ENCODE measurements at regions not wholly inside any gene's neighbourhood (a gene's known extent, or its start where the extent isn't known, plus 50 kb on each side); places are given as distances from the start of the nearest gene placed in this dataset.

DNA sequence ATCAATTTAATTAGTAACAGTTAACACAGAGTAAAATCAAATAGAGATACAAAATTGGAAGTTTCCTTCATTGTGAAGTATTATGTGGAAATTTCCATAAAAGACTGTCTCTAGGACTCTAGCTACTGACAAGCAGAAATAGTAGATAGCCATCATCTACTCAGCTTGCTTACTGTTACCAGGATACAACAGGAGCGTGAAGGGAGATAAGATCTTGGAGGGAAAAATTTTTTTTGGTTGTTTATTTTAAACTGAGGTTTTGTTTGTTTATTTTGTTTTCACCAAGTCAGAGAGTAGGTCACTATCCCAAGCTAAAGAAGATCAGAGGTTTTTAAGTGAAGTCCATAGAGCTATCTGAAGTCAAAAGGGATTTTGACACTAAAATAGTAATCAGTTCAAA lies 861.3 kb upstream of the MGAT4C start:
- Mint-ChIP-seq H3K27ac (no peak overlapping the region), H3K27me3 (no peaks in the 10 kb centered on the region), H3K4me3 (no peak overlapping the region), H3K9me3 (peaks cover 4 to 14% (median 6%) of the 10 kb centered on the region in 7 donors), H3K36me3 (no peaks in the 10 kb centered on the region), H3K4me1 (no peaks in the 10 kb centered on the region)
- ATAC-seq (ENCODE audit: low read depth in 2 of 2) (no peak), DNase-seq (no peak)
- Histone ChIP-seq H3K27me3 (ENCODE audit: control insufficient read depth, insufficient read depth, low read length) (no peaks in the 10 kb centered on the region), H3K36me3 (ENCODE audit: control insufficient read depth, insufficient read depth, low read length) (no peaks in the 10 kb centered on the region), H3K4me3 (ENCODE audit: low read depth, low read length) (no peak overlapping the region), H3K9me3 (ENCODE audit: control insufficient read depth in 2 of 2, low read length in 2 of 2) (no peaks in the 10 kb centered on the region), H3K27ac (ENCODE audit: insufficient read depth, low read length, poor library complexity, severe bottlenecking) (no peak overlapping the region), H3K4me1 (ENCODE audit: control insufficient read depth, insufficient read depth, low read length, poor library complexity, severe bottlenecking) (no peaks in the 10 kb centered on the region)

DNA sequence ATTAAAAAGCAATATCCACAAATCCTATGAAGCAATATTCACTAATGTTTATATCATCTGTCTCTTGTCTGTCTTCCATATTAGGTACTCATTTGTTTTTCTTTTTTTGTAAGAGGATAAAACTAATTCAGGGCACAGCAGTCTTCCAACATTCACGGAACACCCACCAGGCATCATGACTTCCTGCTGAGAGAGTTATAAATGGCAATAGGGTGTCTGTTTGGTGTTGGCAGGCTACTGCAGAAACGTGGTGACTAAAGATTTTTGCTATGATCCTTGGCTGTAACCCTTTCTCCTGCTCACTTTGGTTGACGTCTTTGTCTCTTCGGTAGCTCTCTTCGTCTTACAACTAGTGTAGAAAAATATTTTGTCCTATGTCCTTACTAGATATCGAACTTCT lies 860.6 kb upstream of the MGAT4C start:
- Mint-ChIP-seq H3K4me3 (no peak overlapping the region), H3K36me3 (no peaks in the 10 kb centered on the region), H3K27me3 (no peaks in the 10 kb centered on the region), H3K9me3 (peaks cover 2 to 7% (median 4%) of the 10 kb centered on the region in 7 donors), H3K4me1 (no peaks in the 10 kb centered on the region), H3K27ac (no peak overlapping the region)
- H3K4me1 ChIP-seq (ENCODE audit: control insufficient read depth, insufficient read depth, low read length, poor library complexity, severe bottlenecking) = no peaks in the 10 kb centered on the region
- H3K4me3 ChIP-seq (ENCODE audit: low read depth, low read length) = no peak overlapping the region
- DNase-seq (no peak), ATAC-seq (ENCODE audit: low read depth in 2 of 2) (no peak)
- H3K27ac ChIP-seq (ENCODE audit: insufficient read depth, low read length, poor library complexity, severe bottlenecking) = no peak overlapping the region
- no peaks in the 10 kb centered on the region for H3K27me3 ChIP-seq (ENCODE audit: control insufficient read depth, insufficient read depth, low read length)
- no peaks in the 10 kb centered on the region for H3K36me3 ChIP-seq (ENCODE audit: control insufficient read depth, insufficient read depth, low read length)
- no peaks in the 10 kb centered on the region for H3K9me3 ChIP-seq (ENCODE audit: control insufficient read depth in 2 of 2, low read length in 2 of 2)

DNA sequence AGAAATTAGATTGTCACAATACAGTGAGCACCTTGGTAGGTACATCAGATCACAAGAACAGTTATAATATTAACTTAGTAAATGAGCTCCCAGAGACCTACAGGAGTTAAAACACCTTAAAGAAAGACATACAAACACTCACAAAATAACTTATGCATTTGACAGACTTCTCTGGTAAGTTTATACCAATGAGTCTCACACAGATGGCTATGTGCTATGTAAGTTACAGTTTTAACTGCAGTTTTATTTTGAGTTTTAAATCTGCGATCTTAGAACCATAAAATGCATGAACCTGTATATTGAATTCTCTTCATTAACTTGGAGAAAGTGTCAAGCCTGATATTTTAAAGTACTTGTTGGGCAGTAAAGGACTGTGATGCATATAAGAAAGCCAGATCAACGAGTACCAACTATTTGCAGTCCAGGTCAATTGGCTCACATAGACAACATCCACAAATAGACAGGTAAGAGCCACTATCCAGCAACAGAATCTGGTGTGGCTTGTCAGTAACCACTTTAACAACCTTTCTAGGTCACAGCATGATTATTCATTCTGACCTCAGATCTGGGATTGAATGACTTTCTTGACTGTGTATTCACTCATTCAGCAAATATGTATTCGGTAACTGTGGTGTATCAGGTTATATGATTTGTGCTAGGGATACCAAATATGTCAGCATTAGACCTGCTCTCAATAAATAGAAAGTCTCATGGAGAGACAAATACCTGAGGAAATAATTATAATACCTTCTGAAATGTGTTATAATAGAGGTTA lies 856.6 kb upstream of the MGAT4C start:
- Mint-ChIP-seq H3K4me3 (no peak overlapping the region), H3K27ac (no peak overlapping the region), H3K36me3 (no peaks in the 10 kb centered on the region), H3K9me3 (peaks cover 0 to 11% (median 4%) of the 10 kb centered on the region in 7 donors), H3K4me1 (no peaks in the 10 kb centered on the region), H3K27me3 (no peaks in the 10 kb centered on the region)
- H3K27ac ChIP-seq (ENCODE audit: insufficient read depth, low read length, poor library complexity, severe bottlenecking) = no peak overlapping the region
- no peaks in the 10 kb centered on the region for H3K4me1 ChIP-seq (ENCODE audit: control insufficient read depth, insufficient read depth, low read length, poor library complexity, severe bottlenecking)
- H3K9me3 ChIP-seq (ENCODE audit: control insufficient read depth in 2 of 2, low read length in 2 of 2) = peaks cover 0 to 1% of the 10 kb centered on the region in 2 experiments
- no peak for ATAC-seq (ENCODE audit: low read depth in 2 of 2)
- H3K4me3 ChIP-seq (ENCODE audit: low read depth, low read length) = no peak overlapping the region
- no peak for DNase-seq
- H3K27me3 ChIP-seq (ENCODE audit: control insufficient read depth, insufficient read depth, low read length) = no peaks in the 10 kb centered on the region
- H3K36me3 ChIP-seq (ENCODE audit: control insufficient read depth, insufficient read depth, low read length) = no peaks in the 10 kb centered on the region

DNA sequence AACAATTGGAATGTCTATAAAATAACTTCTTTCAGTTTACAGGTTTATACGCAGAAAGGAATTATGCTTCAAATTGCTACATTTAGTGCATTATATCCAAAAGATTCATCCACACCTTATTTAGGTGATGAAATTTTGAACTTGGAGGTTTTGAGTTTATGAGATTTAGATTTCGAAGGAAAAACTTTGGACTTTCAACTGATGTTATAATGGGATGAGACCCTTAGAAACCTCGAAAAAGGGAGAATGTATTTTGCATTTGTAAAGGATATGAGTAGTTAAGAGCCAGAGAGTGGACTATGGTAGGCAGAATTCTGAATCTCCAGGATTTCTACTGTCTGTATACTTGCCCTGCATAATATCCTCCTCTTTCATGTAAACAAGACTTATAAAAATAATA lies 851.6 kb upstream of the MGAT4C start:
- DNase-seq = no peak
- Mint-ChIP-seq H3K36me3 (no peaks in the 10 kb centered on the region), H3K4me1 (no peaks in the 10 kb centered on the region), H3K9me3 (peaks cover 0 to 6% (median 4%) of the 10 kb centered on the region in 7 donors), H3K4me3 (no peak overlapping the region), H3K27me3 (no peaks in the 10 kb centered on the region), H3K27ac (no peak overlapping the region)
- H3K4me1 ChIP-seq (ENCODE audit: control insufficient read depth, insufficient read depth, low read length, poor library complexity, severe bottlenecking) = no peaks in the 10 kb centered on the region
- H3K4me3 ChIP-seq (ENCODE audit: low read depth, low read length) = no peak overlapping the region
- no peaks in the 10 kb centered on the region for H3K36me3 ChIP-seq (ENCODE audit: control insufficient read depth, insufficient read depth, low read length)
- H3K27me3 ChIP-seq (ENCODE audit: control insufficient read depth, insufficient read depth, low read length) = no peaks in the 10 kb centered on the region
- no peak for ATAC-seq (ENCODE audit: low read depth in 2 of 2)
- no peak overlapping the region for H3K27ac ChIP-seq (ENCODE audit: insufficient read depth, low read length, poor library complexity, severe bottlenecking)
- H3K9me3 ChIP-seq (ENCODE audit: control insufficient read depth in 2 of 2, low read length in 2 of 2) = peaks cover 0 to 3% of the 10 kb centered on the region in 2 experiments

DNA sequence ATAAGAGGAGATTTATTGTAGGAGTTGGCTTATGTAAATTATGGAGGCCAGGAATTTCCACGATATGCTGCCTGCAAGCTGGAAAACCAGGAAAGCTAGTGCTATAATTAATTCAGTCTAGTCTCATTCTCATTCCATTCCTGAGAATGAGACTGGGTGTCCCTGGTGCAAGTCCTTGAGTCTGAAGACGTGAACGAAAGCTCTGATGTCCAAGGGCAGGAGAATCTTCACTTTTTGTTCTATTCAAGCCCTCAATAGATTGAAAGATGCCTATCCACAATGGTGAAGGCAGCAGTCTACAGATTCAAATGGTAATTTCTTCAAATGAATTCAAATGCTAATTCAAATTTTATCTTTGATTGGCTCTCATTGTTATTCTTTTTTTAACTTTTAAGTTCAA lies 851.1 kb upstream of the MGAT4C start:
- no peak overlapping the region for H3K4me3 ChIP-seq (ENCODE audit: low read depth, low read length)
- Mint-ChIP-seq H3K27me3 (no peaks in the 10 kb centered on the region), H3K9me3 (peaks cover 0 to 6% (median 4%) of the 10 kb centered on the region in 7 donors), H3K27ac (no peak overlapping the region), H3K4me3 (no peak overlapping the region), H3K36me3 (no peaks in the 10 kb centered on the region), H3K4me1 (no peaks in the 10 kb centered on the region)
- no peaks in the 10 kb centered on the region for H3K36me3 ChIP-seq (ENCODE audit: control insufficient read depth, insufficient read depth, low read length)
- H3K4me1 ChIP-seq (ENCODE audit: control insufficient read depth, insufficient read depth, low read length, poor library complexity, severe bottlenecking) = no peaks in the 10 kb centered on the region
- no peak overlapping the region for H3K27ac ChIP-seq (ENCODE audit: insufficient read depth, low read length, poor library complexity, severe bottlenecking)
- peaks cover 0 to 3% of the 10 kb centered on the region in 2 experiments for H3K9me3 ChIP-seq (ENCODE audit: control insufficient read depth in 2 of 2, low read length in 2 of 2)
- H3K27me3 ChIP-seq (ENCODE audit: control insufficient read depth, insufficient read depth, low read length) = no peaks in the 10 kb centered on the region
- ATAC-seq (ENCODE audit: low read depth in 2 of 2) (no peak), DNase-seq (no peak)

DNA sequence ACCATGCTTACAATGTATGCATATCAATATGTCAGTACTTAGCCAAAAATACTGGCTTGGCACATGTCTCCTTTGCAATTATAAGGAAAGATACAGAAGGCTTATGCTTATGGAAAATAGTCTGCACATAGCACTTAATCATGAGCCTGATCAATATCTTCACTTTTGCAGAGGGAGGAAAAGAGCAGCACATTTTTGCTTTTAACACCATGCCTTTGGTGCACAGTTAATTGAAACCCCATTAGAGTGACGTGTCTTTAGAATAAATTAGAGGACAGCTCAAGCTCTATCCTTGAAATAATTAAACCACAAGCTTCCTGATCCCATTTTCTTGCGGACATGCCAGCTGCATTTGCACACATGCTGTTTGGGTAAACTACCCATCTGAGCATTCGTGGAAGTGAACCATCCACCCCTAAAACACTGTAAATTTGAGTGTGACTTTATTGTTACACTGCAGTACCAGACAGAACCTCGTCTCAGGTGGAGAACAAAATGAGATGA lies 839.9 kb upstream of the MGAT4C start:
- ATAC-seq (ENCODE audit: low read depth in 2 of 2) = no peak
- no peak for DNase-seq
- H3K9me3 Mint-ChIP-seq = peaks cover 2 to 14% (median 4%) of the 10 kb centered on the region in 7 donors
- H3K4me3 Mint-ChIP-seq = no peak overlapping the region
- Histone ChIP-seq H3K27ac (ENCODE audit: insufficient read depth, low read length, poor library complexity, severe bottlenecking) (no peak overlapping the region), H3K4me1 (ENCODE audit: control insufficient read depth, insufficient read depth, low read length, poor library complexity, severe bottlenecking) (no peaks in the 10 kb centered on the region), H3K27me3 (ENCODE audit: control insufficient read depth, insufficient read depth, low read length) (no peaks in the 10 kb centered on the region), H3K36me3 (ENCODE audit: control insufficient read depth, insufficient read depth, low read length) (no peaks in the 10 kb centered on the region), H3K4me3 (ENCODE audit: low read depth, low read length) (no peak overlapping the region), H3K9me3 (ENCODE audit: control insufficient read depth in 2 of 2, low read length in 2 of 2) (peaks cover 0 to 4% of the 10 kb centered on the region in 2 experiments)
- H3K27me3 Mint-ChIP-seq = no peaks in the 10 kb centered on the region
- H3K4me1 Mint-ChIP-seq = no peaks in the 10 kb centered on the region
- no peak overlapping the region for H3K27ac Mint-ChIP-seq
- no peaks in the 10 kb centered on the region for H3K36me3 Mint-ChIP-seq

DNA sequence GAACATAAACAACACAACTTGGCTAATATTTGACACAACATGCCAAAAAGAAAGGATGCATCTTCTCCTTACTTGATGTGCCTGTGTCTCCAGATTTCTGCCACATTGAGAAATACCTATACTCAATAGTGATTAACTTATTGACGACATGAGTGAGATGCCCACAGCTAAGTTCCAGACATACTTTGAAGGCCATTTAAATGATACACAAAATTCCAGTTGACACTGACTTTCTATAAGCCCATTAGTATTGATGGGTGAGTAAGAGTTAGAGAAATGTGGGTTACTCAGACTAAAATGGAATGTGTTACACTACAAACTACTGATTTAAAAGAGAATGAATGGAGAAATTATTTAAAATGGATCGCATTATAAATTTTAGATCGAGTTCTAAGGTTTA lies 838.2 kb upstream of the MGAT4C start:
- Histone ChIP-seq H3K9me3 (ENCODE audit: control insufficient read depth in 2 of 2, low read length in 2 of 2) (peaks cover 0 to 4% of the 10 kb centered on the region in 2 experiments), H3K27me3 (ENCODE audit: control insufficient read depth, insufficient read depth, low read length) (no peaks in the 10 kb centered on the region), H3K4me1 (ENCODE audit: control insufficient read depth, insufficient read depth, low read length, poor library complexity, severe bottlenecking) (no peaks in the 10 kb centered on the region), H3K36me3 (ENCODE audit: control insufficient read depth, insufficient read depth, low read length) (no peaks in the 10 kb centered on the region), H3K27ac (ENCODE audit: insufficient read depth, low read length, poor library complexity, severe bottlenecking) (no peak overlapping the region), H3K4me3 (ENCODE audit: low read depth, low read length) (no peak overlapping the region)
- Mint-ChIP-seq H3K27ac (no peak overlapping the region), H3K36me3 (no peaks in the 10 kb centered on the region), H3K4me1 (no peaks in the 10 kb centered on the region), H3K9me3 (peaks cover 0 to 14% (median 4%) of the 10 kb centered on the region in 7 donors), H3K4me3 (no peak overlapping the region), H3K27me3 (no peaks in the 10 kb centered on the region)
- no peak for DNase-seq
- ATAC-seq (ENCODE audit: low read depth in 2 of 2) = no peak

DNA sequence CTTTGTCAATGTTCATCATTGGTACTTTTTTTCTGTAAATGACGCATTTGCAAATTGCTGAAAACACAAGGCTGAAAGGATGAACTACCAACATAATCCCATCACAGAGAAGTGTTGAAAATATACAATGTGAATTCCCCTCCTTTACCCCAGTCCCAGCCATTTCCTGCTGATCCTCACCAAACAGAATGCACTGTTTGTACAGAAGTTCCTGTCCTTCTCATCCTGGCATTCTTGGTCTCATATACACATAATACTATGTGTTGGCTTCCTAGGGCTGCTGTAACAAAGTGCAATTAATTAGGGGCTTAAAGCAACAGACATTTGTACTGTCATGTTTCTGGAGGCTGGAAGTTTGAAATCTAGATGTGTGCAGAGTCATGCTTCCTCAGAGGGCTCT lies 836.2 kb upstream of the MGAT4C start:
- Histone ChIP-seq H3K36me3 (ENCODE audit: control insufficient read depth, insufficient read depth, low read length) (no peaks in the 10 kb centered on the region), H3K27ac (ENCODE audit: insufficient read depth, low read length, poor library complexity, severe bottlenecking) (no peak overlapping the region), H3K4me1 (ENCODE audit: control insufficient read depth, insufficient read depth, low read length, poor library complexity, severe bottlenecking) (no peaks in the 10 kb centered on the region), H3K4me3 (ENCODE audit: low read depth, low read length) (no peak overlapping the region), H3K27me3 (ENCODE audit: control insufficient read depth, insufficient read depth, low read length) (no peaks in the 10 kb centered on the region), H3K9me3 (ENCODE audit: control insufficient read depth in 2 of 2, low read length in 2 of 2) (peaks cover 0 to 1% of the 10 kb centered on the region in 2 experiments)
- DNase-seq (no peak), ATAC-seq (ENCODE audit: low read depth in 2 of 2) (no peak)
- Mint-ChIP-seq H3K9me3 (peaks cover 0 to 17% (median 3%) of the 10 kb centered on the region in 7 donors), H3K4me1 (no peaks in the 10 kb centered on the region), H3K36me3 (no peaks in the 10 kb centered on the region), H3K4me3 (no peak overlapping the region), H3K27me3 (no peaks in the 10 kb centered on the region), H3K27ac (no peak overlapping the region)
